Gastroesophageal sphincter (tissue), 3 donors: ENCODE measurements at regions not wholly inside any gene's neighbourhood (a gene's known extent, or its start where the extent isn't known, plus 50 kb on each side); places are given as distances from the start of the nearest gene placed in this dataset.
"Not testable (repeated sequence)": the region's sequence is repeated elsewhere in the genome, so short reads cannot be mapped to it uniquely, and the experiment has no call there.

Experiments
- POLR2A ChIP-seq, 2 donors: fragments of 450-650 bp; IDR thresholded peaks; one replicate each; pipeline ENCODE4 v1.6.1; 2017; ENCODE audit warnings: antibody characterized with exemption in 2 of 2, mild to moderate bottlenecking in 2 of 2, moderate library complexity in 1 of 2
- POLR2AphosphoS5 ChIP-seq: sonication (generic); formaldehyde crosslinking; IDR thresholded peaks from one replicate; pipeline ENCODE4 v1.6.1; 2017; ENCODE audit warnings: antibody characterized with exemption
- TF ChIP-seq, protein P1 (sequence below), 4 experiments: fragments of 200-600 bp in 2 of 4; fragments of 450-650 bp in 2 of 4; sonication (generic) in 1 of 4; IDR thresholded peaks; one replicate each; pipeline ENCODE4 v1.5.1; 2017 to 2019; ENCODE audit warnings: antibody characterized with exemption in 4 of 4, mild to moderate bottlenecking in 2 of 4, moderate library complexity in 2 of 4

DNA sequence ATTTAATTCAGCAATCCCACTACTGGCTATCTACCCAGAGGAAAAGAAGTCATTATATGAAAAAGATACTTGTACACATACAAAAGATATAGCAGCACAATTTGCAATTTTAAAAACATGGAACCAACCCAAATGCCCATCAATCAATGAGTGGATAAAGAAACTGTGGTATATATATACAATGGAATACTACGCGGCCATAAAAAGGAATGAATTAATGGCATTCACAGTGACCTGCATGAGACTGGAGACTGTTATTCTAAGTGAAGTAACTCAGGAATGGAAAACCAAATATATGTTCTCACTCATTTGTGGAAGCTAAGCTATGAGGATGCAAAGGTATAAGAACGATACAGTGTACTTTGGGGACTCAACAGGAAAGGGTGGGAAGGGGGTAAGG lies 102.8 kb upstream of the KCNMA1 start:
- TF ChIP-seq, protein P1, sequence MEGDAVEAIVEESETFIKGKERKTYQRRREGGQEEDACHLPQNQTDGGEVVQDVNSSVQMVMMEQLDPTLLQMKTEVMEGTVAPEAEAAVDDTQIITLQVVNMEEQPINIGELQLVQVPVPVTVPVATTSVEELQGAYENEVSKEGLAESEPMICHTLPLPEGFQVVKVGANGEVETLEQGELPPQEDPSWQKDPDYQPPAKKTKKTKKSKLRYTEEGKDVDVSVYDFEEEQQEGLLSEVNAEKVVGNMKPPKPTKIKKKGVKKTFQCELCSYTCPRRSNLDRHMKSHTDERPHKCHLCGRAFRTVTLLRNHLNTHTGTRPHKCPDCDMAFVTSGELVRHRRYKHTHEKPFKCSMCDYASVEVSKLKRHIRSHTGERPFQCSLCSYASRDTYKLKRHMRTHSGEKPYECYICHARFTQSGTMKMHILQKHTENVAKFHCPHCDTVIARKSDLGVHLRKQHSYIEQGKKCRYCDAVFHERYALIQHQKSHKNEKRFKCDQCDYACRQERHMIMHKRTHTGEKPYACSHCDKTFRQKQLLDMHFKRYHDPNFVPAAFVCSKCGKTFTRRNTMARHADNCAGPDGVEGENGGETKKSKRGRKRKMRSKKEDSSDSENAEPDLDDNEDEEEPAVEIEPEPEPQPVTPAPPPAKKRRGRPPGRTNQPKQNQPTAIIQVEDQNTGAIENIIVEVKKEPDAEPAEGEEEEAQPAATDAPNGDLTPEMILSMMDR (IDR thresholded peaks at IDR 0.05): not testable (repeated sequence)
- TF ChIP-seq POLR2A (IDR thresholded peaks at IDR 0.05); POLR2AphosphoS5: not testable (repeated sequence)
